Pancreas (tissue), 10 donors: ENCODE measurements at regions not wholly inside any gene's neighbourhood (a gene's known extent, or its start where the extent isn't known, plus 50 kb on each side); places are given as distances from the start of the nearest gene placed in this dataset.

Experiments
- ATAC-seq, 4 donors: fragments of 200-7000 bp; cut with Tn5 transposase; one replicate each; pipeline versions ENCODE4 v1.8.0 to v1.9.1; 2020; ENCODE audit warnings: mild to moderate bottlenecking in 4 of 4, moderate library complexity in 4 of 4
- DNase-seq, 6 donors: peaks; one replicate each; pipeline ENCODE4 v3.0.0-alpha.2; 2020
- FAIRE-seq: peaks from 2 replicates; lab custom pipeline; 2012; peaks lifted over from hg19 to GRCh38; lab: Jason Lieb, UNC
- H3K27ac ChIP-seq, 4 donors: fragments of 200-600 bp; sonication (generic); 1 replicate in 3 of 4; 2 replicates in 1 of 4; pipeline versions ENCODE4 v1.5.0 to v1.8.0; 2020
- H3K27me3 ChIP-seq, 4 donors: fragments of 200-600 bp; one replicate each; pipeline ENCODE4 v1.8.0; 2021
- H3K36me3 ChIP-seq, 3 donors: fragments of 200-600 bp; sonication (generic) in 1 of 3; one replicate each; pipeline versions ENCODE4 v1.5.0 to v1.8.0; 2020 to 2021
- H3K4me1 ChIP-seq, 3 donors: fragments of 200-600 bp; one replicate each; pipeline ENCODE4 v1.8.0; 2021
- H3K4me3 ChIP-seq, 4 donors: fragments of 200-600 bp; sonication (generic) in 2 of 4; one replicate each; pipeline versions ENCODE4 v1.5.0 to v1.8.0; 2020 to 2021
- H3K9me3 ChIP-seq, 4 donors: fragments of 200-600 bp; one replicate each; pipeline ENCODE4 v1.8.0; 2021
- CTCF ChIP-seq, 4 donors: fragments of 200-600 bp; sonication (generic) in 3 of 4; IDR thresholded peaks; one replicate each; pipeline versions ENCODE4 v1.5.0 to v1.8.0; 2021; ENCODE audit warnings: antibody characterized with exemption in 4 of 4
- WGBS, 2 donors: extraction: QIAGEN DNeasy Blood & Tissue Kit; methylation state at CpG; one replicate each; pipeline ENCODE4 v1.1.7; 2013; 5-methylcytosine and 5-hydroxymethylcytosine counted together
- intact Hi-C, 3 donors: fragments of 100-400 bp; cut with DNase I; formaldehyde crosslinking; loops; one replicate each; pipeline versions ENCODE4 v1.11.1 to v1.14.2; 2022
- donor health status: healthy with polysubstance abuse.
- donor health status: DM: no; HTN: no; CAD: no; lungs with moderate emphysema.
- donor health status: DM: no; HTN: no; CAD: no.
- donor health status: control.
- donor health status: control.
- donor health status: Bipolar disorder and iron deficiency.
- donor health status: DM: yes; HTN: yes; CAD: no.
- donor health status: DM: no; HTN: no; CAD: no.
- donor health status: DM: no; HTN: no; CAD: no.
- donor health status: DM: yes; HTN: yes; CAD: no.

DNA sequence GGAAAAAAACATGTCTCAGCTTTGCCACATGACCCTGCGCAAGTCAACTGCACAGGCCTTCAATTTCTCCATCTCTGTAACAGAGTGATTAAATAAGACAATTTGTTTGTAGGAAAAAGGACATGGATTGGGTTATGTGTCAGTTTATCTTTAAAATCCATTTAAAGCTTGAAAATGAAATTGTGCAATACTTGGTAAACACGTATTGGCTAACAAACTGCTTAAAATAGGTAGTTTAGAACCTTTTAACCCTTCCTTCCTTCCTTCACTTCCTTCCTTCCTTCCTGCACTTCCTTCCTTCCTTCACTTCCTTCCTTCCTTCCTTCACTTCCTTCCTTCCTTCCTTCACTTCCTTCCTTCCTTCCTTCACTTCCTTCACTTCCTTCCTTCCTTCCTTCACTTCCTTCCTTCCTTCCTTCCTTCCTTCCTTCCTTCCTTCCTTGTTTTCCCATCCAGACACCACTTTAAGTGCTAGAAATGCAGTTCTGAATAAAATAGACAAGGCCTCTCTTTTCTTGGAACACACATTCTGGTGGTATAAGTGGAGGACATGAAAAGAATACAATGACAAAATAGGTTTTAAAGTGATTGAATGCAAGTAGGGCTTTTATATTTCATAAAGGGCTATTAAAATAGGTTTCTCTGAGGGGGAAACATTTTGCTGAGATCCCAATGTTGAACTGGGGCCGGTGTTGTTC, 130.2 kb upstream of the TP63 start:
- ATAC-seq (no peak), FAIRE-seq (no peak), DNase-seq (no peak)
- no peaks in the 10 kb centered on the region for H3K4me1 ChIP-seq
- no peak overlapping the region for H3K4me3 ChIP-seq
- intact Hi-C loops = no loop called here
- no peaks in the 10 kb centered on the region for H3K9me3 ChIP-seq
- no peak for TF ChIP-seq CTCF (IDR thresholded peaks at IDR 0.05)
- no peak overlapping the region for H3K27ac ChIP-seq
- 49 to 70% methylated on average over 3 of the region's 3 CpGs for WGBS, 2 donors
- no peaks in the 10 kb centered on the region for H3K36me3 ChIP-seq
- no peaks in the 10 kb centered on the region for H3K27me3 ChIP-seq

DNA sequence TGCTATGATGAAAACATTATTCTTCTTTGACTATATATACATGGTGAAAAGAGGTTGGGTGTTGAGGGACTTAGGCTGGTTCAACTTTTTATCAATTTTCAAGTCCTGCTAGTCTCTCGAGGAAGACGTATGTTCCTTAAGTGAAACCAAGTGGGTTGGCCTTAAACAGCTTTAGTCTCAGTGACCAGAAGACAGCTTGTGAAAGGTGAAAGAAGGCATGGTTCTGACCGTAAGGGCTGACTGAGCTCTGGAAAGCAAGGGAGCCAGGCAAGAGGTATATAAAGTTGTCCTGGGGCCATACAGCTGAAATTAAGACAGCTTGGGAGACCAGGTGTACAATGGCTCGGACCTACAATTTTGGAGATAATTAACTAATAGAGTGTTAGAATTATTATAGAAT, 128.9 kb upstream of the TP63 start:
- DNase-seq (no peak), FAIRE-seq (no peak), ATAC-seq (no peak)
- TF ChIP-seq CTCF (IDR thresholded peaks at IDR 0.05) = no peak
- Histone ChIP-seq H3K4me1 (no peaks in the 10 kb centered on the region), H3K27me3 (no peaks in the 10 kb centered on the region), H3K4me3 (no peak overlapping the region), H3K36me3 (no peaks in the 10 kb centered on the region), H3K27ac (no peak overlapping the region), H3K9me3 (no peaks in the 10 kb centered on the region)
- WGBS, 2 donors = 81 to 83% methylated on average over 4 of the region's 4 CpGs
- intact Hi-C loops = no loop called here

- 27 to 50% methylated on average over 2 of the region's 2 CpGs for WGBS, 2 donors
- no peak for FAIRE-seq
- H3K27ac ChIP-seq = no peak overlapping the region
- no peak overlapping the region for H3K4me3 ChIP-seq
- no peaks in the 10 kb centered on the region for H3K9me3 ChIP-seq
- H3K4me1 ChIP-seq = no peaks in the 10 kb centered on the region
- DNase-seq = no peak
- intact Hi-C loops = no loop called here
- H3K36me3 ChIP-seq = no peaks in the 10 kb centered on the region
- TF ChIP-seq CTCF (IDR thresholded peaks at IDR 0.05) = no peak
- ATAC-seq = no peak
- H3K27me3 ChIP-seq = no peaks in the 10 kb centered on the region
These were observed 128.4 kb upstream of the TP63 start for GRCh38 chr3:189502676-189503257.

DNA sequence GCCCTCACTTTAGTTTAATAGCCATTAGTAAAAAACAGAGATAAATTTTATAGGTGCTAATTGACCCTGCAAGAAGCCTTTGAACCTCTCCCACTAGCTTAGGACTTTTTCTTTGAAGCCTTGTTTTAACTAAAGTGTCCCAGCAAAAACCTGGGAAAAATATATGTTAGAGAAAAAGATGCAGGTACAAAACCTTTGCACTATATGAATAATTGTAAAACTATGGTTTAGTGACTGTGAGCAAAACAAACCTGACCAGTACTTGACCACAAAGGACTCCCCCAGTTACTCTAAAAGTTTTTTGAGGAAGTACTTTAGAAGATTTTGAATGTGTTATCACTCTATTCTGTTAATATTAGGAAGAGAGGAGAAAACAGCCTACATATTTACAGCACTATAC, 123.3 kb upstream of the TP63 start:
- H3K4me3 ChIP-seq = no peak overlapping the region
- no peak for FAIRE-seq
- no peak overlapping the region for H3K27ac ChIP-seq
- H3K9me3 ChIP-seq = no peaks in the 10 kb centered on the region
- no peaks in the 10 kb centered on the region for H3K36me3 ChIP-seq
- H3K27me3 ChIP-seq = no peaks in the 10 kb centered on the region
- H3K4me1 ChIP-seq = no peaks in the 10 kb centered on the region
- intact Hi-C loops = no loop called here
- no peak for DNase-seq
- no peak for ATAC-seq
- TF ChIP-seq CTCF (IDR thresholded peaks at IDR 0.05) = no peak

DNA sequence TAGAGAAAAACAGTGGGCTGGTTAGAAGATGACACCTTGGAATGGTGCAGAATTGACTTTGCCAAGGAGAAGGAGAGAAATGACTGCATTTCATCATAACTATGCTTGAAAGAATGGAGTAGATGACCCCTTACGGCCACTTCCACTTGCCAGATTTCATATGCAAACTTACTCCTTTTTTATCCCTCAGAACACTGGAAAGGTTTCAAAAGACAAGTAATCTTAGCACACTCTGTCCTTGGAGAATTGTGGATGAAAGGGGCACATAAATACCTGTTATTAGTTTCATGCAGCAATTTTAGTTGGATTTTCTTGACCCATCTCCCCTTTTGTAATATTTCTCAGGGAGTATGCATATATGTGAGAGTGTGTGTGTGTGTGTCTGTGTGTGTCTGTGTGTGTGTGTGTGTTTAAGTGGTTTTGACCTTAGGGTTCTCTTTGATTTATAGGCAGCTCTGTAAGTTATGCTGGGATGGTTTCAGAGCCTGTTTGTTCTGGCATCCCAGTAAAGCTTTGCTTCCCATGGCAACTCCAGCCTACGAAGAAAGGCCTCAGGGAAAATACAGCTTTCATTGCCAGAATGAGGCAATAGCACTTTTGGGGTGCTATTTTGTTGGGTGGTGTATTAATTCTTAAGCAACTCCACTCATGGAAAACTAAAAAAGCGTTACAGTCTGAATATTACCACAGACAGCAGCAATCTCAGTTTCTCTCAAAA, 122.2 kb upstream of the TP63 start:
- no peak overlapping the region for H3K4me3 ChIP-seq
- FAIRE-seq (no peak), ATAC-seq (no peak), DNase-seq (no peak)
- no peak for TF ChIP-seq CTCF (IDR thresholded peaks at IDR 0.05)
- H3K9me3 ChIP-seq = no peaks in the 10 kb centered on the region
- 50 to 67% methylated on average over 3 of the region's 3 CpGs for WGBS, 2 donors
- no peaks in the 10 kb centered on the region for H3K36me3 ChIP-seq
- no peaks in the 10 kb centered on the region for H3K27me3 ChIP-seq
- intact Hi-C loops = no loop called here
- no peaks in the 10 kb centered on the region for H3K4me1 ChIP-seq
- no peak overlapping the region for H3K27ac ChIP-seq
